ENCODE measurements at regions not wholly inside any gene's neighbourhood (a gene's known extent, or its start where the extent isn't known, plus 50 kb on each side); places are given as distances from the start of the nearest gene placed in this dataset.

DNA sequence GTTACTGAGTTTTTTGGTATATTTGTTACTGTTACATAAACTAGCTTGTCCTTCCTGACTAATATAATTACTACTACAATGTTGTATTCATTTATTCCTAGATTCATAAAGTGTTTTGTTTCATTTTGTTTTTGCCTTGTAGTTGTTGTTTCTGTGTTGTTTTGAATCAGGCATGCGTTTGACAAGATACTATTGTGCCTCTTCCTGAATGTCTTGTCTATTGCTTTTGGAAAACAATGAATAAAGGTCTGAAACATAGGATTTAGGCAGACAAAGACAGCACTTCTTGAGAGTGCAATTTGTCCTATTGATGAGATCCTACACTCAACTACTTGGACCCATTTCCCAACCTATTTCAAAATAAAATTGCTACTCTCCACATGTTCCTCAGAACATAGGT is 630.4 kb upstream of the BOD1L1 start:
- TF ChIP-seq POLR2A (IDR thresholded peaks at IDR 0.05) (no peak), CTCF (IDR thresholded peaks at IDR 0.05) (no peak)
- intact Hi-C loops (cut with DNase I): no loop called here
- 44% methylated on average over 1 of the region's 1 CpG for WGBS (ENCODE audit: insufficient coverage, low coverage, low lambda C conversion rate, missing lambda C conversion rate)
- H3K4me3 ChIP-seq: no peak overlapping the region
- no peaks in the 10 kb centered on the region for H3K4me1 ChIP-seq
- no peaks in the 10 kb centered on the region for H3K36me3 ChIP-seq
- no peaks in the 10 kb centered on the region for H3K9me3 ChIP-seq
- DNase-seq (no peak), ATAC-seq (no peak)
- H3K27ac ChIP-seq: no peak overlapping the region
- H3K27me3 ChIP-seq: no peaks in the 10 kb centered on the region

DNA sequence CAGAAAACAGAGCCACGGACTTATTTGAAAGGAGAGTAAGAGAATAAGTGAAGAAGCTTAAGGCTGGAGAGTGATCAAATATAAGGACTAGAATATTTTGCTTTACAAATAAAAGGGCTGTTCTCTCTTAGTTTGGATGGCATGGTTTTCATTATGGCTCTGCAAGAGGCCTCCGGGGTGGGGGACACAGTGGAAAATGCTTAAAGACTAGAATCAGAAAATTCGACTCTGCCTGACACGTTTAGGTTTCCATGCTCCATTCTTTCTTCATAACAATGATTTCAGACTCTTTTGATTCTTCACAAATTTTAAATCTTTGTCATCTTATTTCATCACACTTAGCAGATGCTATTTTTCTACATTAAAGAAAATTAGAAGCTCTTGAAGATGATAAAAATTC is 632.4 kb upstream of the BOD1L1 start:
- Histone ChIP-seq H3K4me1 (no peaks in the 10 kb centered on the region), H3K27ac (no peak overlapping the region), H3K4me3 (no peak overlapping the region), H3K9me3 (no peaks in the 10 kb centered on the region), H3K36me3 (no peaks in the 10 kb centered on the region), H3K27me3 (no peaks in the 10 kb centered on the region)
- intact Hi-C loops (cut with DNase I): no loop called here
- ATAC-seq (no peak), DNase-seq (no peak)
- no peak for TF ChIP-seq CTCF (IDR thresholded peaks at IDR 0.05)
- TF ChIP-seq POLR2A (IDR thresholded peaks at IDR 0.05): no peak
- WGBS (ENCODE audit: insufficient coverage, low coverage, low lambda C conversion rate, missing lambda C conversion rate): 60% methylated on average over 4 of the region's 4 CpGs

DNA sequence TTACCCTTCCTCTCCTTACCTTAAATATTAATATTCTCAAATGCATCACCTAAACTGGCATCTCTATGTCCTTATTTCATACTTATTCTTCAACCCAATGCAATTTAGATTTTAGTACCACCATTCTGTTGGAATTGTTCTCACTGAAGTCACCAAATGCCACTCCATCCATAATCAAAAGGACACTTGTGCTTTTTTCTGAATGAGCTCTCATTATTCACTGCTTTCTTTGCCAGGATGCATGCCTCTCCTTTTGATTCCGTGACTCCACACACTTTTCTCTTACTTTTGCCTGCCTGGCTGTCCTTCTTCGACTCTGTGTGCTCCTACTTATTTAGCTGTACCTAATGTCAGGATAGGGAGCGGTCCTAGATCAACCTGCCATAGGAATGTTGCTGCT is 633.1 kb upstream of the BOD1L1 start:
- H3K27ac ChIP-seq: no peak overlapping the region
- H3K36me3 ChIP-seq: no peaks in the 10 kb centered on the region
- H3K9me3 ChIP-seq: no peaks in the 10 kb centered on the region
- ATAC-seq (no peak), DNase-seq (no peak)
- intact Hi-C loops (cut with DNase I): no loop called here
- H3K4me1 ChIP-seq: no peaks in the 10 kb centered on the region
- 61% methylated on average over 3 of the region's 3 CpGs for WGBS (ENCODE audit: insufficient coverage, low coverage, low lambda C conversion rate, missing lambda C conversion rate)
- H3K4me3 ChIP-seq: no peak overlapping the region
- H3K27me3 ChIP-seq: no peaks in the 10 kb centered on the region
- no peak for TF ChIP-seq POLR2A (IDR thresholded peaks at IDR 0.05)
- no peak for TF ChIP-seq CTCF (IDR thresholded peaks at IDR 0.05)

- H3K9me3 ChIP-seq: no peaks in the 10 kb centered on the region
- WGBS (ENCODE audit: insufficient coverage, low coverage, low lambda C conversion rate, missing lambda C conversion rate): 46% methylated on average over 3 of the region's 4 CpGs
- no peak for ATAC-seq
- intact Hi-C loops (cut with DNase I): no loop called here
- DNase-seq: no peak
- H3K27ac ChIP-seq: no peak overlapping the region
- TF ChIP-seq CTCF (IDR thresholded peaks at IDR 0.05) (no peak), POLR2A (IDR thresholded peaks at IDR 0.05) (no peak)
- no peaks in the 10 kb centered on the region for H3K4me1 ChIP-seq
- H3K36me3 ChIP-seq: no peaks in the 10 kb centered on the region
- no peaks in the 10 kb centered on the region for H3K27me3 ChIP-seq
- no peak overlapping the region for H3K4me3 ChIP-seq
Observed at GRCh38 chr4:14262221-14262620, 634.7 kb upstream of the BOD1L1 start.

DNA sequence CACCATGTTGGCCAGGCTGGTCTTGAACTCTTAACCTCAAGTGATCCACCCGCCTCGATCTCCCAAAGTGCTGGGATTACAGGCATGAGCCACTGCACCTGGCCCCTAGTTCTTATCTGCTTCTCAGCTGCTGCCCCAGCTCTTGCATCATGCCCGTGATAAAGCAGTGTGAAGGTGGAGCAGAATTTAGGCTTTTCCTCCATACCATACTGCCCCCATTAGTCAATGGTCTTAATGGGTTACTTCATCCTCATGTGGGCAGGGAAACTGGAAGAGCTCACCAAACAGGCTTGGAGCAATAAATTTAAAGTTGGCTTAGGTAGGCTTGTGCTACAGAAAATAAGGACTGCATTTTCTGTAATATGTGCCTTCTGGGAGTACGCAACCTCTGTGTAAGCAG is 636.9 kb upstream of the BOD1L1 start:
- TF ChIP-seq CTCF (IDR thresholded peaks at IDR 0.05) (no peak), POLR2A (IDR thresholded peaks at IDR 0.05) (no peak)
- no peak overlapping the region for H3K4me3 ChIP-seq
- no peak for ATAC-seq
- no peaks in the 10 kb centered on the region for H3K9me3 ChIP-seq
- no peak for DNase-seq
- no peaks in the 10 kb centered on the region for H3K27me3 ChIP-seq
- H3K4me1 ChIP-seq: no peaks in the 10 kb centered on the region
- intact Hi-C loops (cut with DNase I): no loop called here
- H3K27ac ChIP-seq: no peak overlapping the region
- WGBS (ENCODE audit: insufficient coverage, low coverage, low lambda C conversion rate, missing lambda C conversion rate): 51% methylated on average over 2 of the region's 4 CpGs
- no peaks in the 10 kb centered on the region for H3K36me3 ChIP-seq
